GM21447 (cell line): ENCODE measurements at regions not wholly inside any gene's neighbourhood (a gene's known extent, or its start where the extent isn't known, plus 50 kb on each side); places are given as distances from the start of the nearest gene placed in this dataset.

ENCODE experiments used
- ATAC-seq: cut with Tn5 transposase; IDR thresholded peaks from one replicate; pipeline ENCODE4 v1.9.1; 2021; ENCODE audit not compliant: unreplicated experiment

GRCh38 chr1:79604490-79605198 is 598.1 kb upstream of the ADGRL4 start:
- ATAC-seq, result no peak

GRCh38 chr1:79603843-79604242 is 597.3 kb upstream of the ADGRL4 start:
- ATAC-seq, result no peak

- no peak for ATAC-seq
Observed at GRCh38 chr1:79599257-79599656, 592.7 kb upstream of the ADGRL4 start.

- ATAC-seq, result no peak
Observed at GRCh38 chr1:79595931-79596330, 589.4 kb upstream of the ADGRL4 start.

GRCh38 chr1:79594121-79594698 is 587.7 kb upstream of the ADGRL4 start:
- no peak for ATAC-seq

GRCh38 chr1:79592707-79593106 is 586.2 kb upstream of the ADGRL4 start:
- no peak for ATAC-seq

- ATAC-seq, result no peak
Observed at GRCh38 chr1:79588719-79589118, 582.2 kb upstream of the ADGRL4 start.

- no peak for ATAC-seq
Observed at GRCh38 chr1:79587229-79587628, 580.7 kb upstream of the ADGRL4 start.

GRCh38 chr1:79585801-79586200 is 579.3 kb upstream of the ADGRL4 start:
- ATAC-seq, result no peak

GRCh38 chr1:79575424-79575823 is 568.9 kb upstream of the ADGRL4 start:
- no peak for ATAC-seq

GRCh38 chr1:79568411-79568810 is 561.9 kb upstream of the ADGRL4 start:
- ATAC-seq, result no peak

GRCh38 chr1:79561521-79561978 is 555.0 kb upstream of the ADGRL4 start:
- ATAC-seq, result no peak

- no peak for ATAC-seq
Observed at GRCh38 chr1:79556189-79556588, 549.7 kb upstream of the ADGRL4 start.

GRCh38 chr1:79554688-79555087 is 548.2 kb upstream of the ADGRL4 start:
- no peak for ATAC-seq

GRCh38 chr1:79551321-79551720 is 544.8 kb upstream of the ADGRL4 start:
- no peak for ATAC-seq

- no peak for ATAC-seq
Observed at GRCh38 chr1:79550402-79550801, 543.9 kb upstream of the ADGRL4 start.

- no peak for ATAC-seq
Observed at GRCh38 chr1:79549201-79549600, 542.7 kb upstream of the ADGRL4 start.

- ATAC-seq, result no peak
Observed at GRCh38 chr1:79547514-79547913, 541.0 kb upstream of the ADGRL4 start.

- ATAC-seq, result no peak
Observed at GRCh38 chr1:79543394-79543793, 536.9 kb upstream of the ADGRL4 start.

GRCh38 chr1:79539001-79539400 is 532.5 kb upstream of the ADGRL4 start:
- no peak for ATAC-seq

- ATAC-seq, result no peak
Observed at GRCh38 chr1:79532555-79532954, 526.0 kb upstream of the ADGRL4 start.

GRCh38 chr1:79531790-79532189 is 525.3 kb upstream of the ADGRL4 start:
- no peak for ATAC-seq

GRCh38 chr1:79530476-79530875 is 523.9 kb upstream of the ADGRL4 start:
- ATAC-seq, result no peak
